ENCODE measurements at regions not wholly inside any gene's neighbourhood (a gene's known extent, or its start where the extent isn't known, plus 50 kb on each side); places are given as distances from the start of the nearest gene placed in this dataset.

- Histone ChIP-seq H3K9me3 (ENCODE audit: control insufficient read depth, low read length) (no peaks in the 10 kb centered on the region), H3K9ac (no peak overlapping the region), H3K36me3 (ENCODE audit: control insufficient read depth, insufficient read depth, low read length) (no peaks in the 10 kb centered on the region), H3K27me3 (ENCODE audit: control insufficient read depth, insufficient read depth, low read length) (no peaks in the 10 kb centered on the region), H3K27ac (no peak overlapping the region), H2AFZ (no peak overlapping the region), H3K4me1 (no peaks in the 10 kb centered on the region), H3K79me2 (no peaks in the 10 kb centered on the region), H3K4me2 (ENCODE audit: low read length) (no peak overlapping the region), H3K4me3 (ENCODE audit: low read depth, low read length) (no peak overlapping the region)
- TF ChIP-seq, protein P1, sequence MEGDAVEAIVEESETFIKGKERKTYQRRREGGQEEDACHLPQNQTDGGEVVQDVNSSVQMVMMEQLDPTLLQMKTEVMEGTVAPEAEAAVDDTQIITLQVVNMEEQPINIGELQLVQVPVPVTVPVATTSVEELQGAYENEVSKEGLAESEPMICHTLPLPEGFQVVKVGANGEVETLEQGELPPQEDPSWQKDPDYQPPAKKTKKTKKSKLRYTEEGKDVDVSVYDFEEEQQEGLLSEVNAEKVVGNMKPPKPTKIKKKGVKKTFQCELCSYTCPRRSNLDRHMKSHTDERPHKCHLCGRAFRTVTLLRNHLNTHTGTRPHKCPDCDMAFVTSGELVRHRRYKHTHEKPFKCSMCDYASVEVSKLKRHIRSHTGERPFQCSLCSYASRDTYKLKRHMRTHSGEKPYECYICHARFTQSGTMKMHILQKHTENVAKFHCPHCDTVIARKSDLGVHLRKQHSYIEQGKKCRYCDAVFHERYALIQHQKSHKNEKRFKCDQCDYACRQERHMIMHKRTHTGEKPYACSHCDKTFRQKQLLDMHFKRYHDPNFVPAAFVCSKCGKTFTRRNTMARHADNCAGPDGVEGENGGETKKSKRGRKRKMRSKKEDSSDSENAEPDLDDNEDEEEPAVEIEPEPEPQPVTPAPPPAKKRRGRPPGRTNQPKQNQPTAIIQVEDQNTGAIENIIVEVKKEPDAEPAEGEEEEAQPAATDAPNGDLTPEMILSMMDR (IDR thresholded peaks at IDR 0.05), result no peak
Measured at GRCh38 chr11:29707924-29708323, 308.9 kb downstream of the KCNA4 start.

- Histone ChIP-seq H3K4me1 (no peaks in the 10 kb centered on the region), H3K9ac (no peak overlapping the region), H3K36me3 (ENCODE audit: control insufficient read depth, insufficient read depth, low read length) (no peaks in the 10 kb centered on the region), H2AFZ (no peak overlapping the region), H3K27ac (no peak overlapping the region), H3K4me3 (ENCODE audit: low read depth, low read length) (no peak overlapping the region), H3K9me3 (ENCODE audit: control insufficient read depth, low read length) (no peaks in the 10 kb centered on the region), H3K27me3 (ENCODE audit: control insufficient read depth, insufficient read depth, low read length) (no peaks in the 10 kb centered on the region), H3K79me2 (no peaks in the 10 kb centered on the region), H3K4me2 (ENCODE audit: low read length) (no peak overlapping the region)
- TF ChIP-seq, protein P1 (IDR thresholded peaks at IDR 0.05), result no peak
Measured at GRCh38 chr11:29685361-29685760, 331.5 kb downstream of the KCNA4 start.

DNA sequence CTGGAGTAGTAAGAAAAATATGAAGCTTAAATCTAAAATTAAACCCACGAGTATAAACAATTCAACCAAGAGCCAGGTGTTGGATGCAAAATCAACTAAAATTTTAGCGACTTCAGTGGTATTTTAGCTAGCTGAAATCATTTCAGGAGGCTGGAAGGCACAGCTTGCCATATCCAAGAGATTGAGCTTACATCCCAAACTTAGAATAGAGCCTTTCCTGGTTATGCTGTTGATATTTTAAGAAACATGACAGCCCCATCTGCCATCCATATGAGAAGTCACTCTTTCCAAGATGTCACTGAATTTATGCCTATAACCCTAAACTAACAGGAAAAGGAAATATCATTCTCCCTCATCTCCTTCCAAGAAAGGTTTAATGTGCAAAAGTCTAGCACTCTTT lies 334.0 kb downstream of the KCNA4 start:
- Histone ChIP-seq H3K4me1 (no peaks in the 10 kb centered on the region), H3K9me3 (ENCODE audit: control insufficient read depth, low read length) (no peaks in the 10 kb centered on the region), H3K4me3 (ENCODE audit: low read depth, low read length) (no peak overlapping the region), H3K9ac (no peak overlapping the region), H3K27me3 (ENCODE audit: control insufficient read depth, insufficient read depth, low read length) (no peaks in the 10 kb centered on the region), H2AFZ (no peak overlapping the region), H3K36me3 (ENCODE audit: control insufficient read depth, insufficient read depth, low read length) (no peaks in the 10 kb centered on the region), H3K79me2 (no peaks in the 10 kb centered on the region), H3K4me2 (ENCODE audit: low read length) (no peak overlapping the region), H3K27ac (no peak overlapping the region)
- TF ChIP-seq, protein P1 (IDR thresholded peaks at IDR 0.05), result no peak

GRCh38 chr11:29679996-29680395 lies 336.8 kb downstream of the KCNA4 start:
- H3K4me3 ChIP-seq (ENCODE audit: low read depth, low read length), result no peak overlapping the region
- H3K27me3 ChIP-seq (ENCODE audit: control insufficient read depth, insufficient read depth, low read length), result no peaks in the 10 kb centered on the region
- no peaks in the 10 kb centered on the region for H3K36me3 ChIP-seq (ENCODE audit: control insufficient read depth, insufficient read depth, low read length)
- H3K27ac ChIP-seq, result no peak overlapping the region
- H2AFZ ChIP-seq, result no peak overlapping the region
- H3K4me1 ChIP-seq, result no peaks in the 10 kb centered on the region
- no peaks in the 10 kb centered on the region for H3K9me3 ChIP-seq (ENCODE audit: control insufficient read depth, low read length)
- H3K79me2 ChIP-seq, result no peaks in the 10 kb centered on the region
- TF ChIP-seq, protein P1 (IDR thresholded peaks at IDR 0.05), result no peak
- H3K4me2 ChIP-seq (ENCODE audit: low read length), result no peak overlapping the region
- H3K9ac ChIP-seq, result no peak overlapping the region

GRCh38 chr11:29676993-29677392 lies 339.8 kb downstream of the KCNA4 start:
- Histone ChIP-seq H3K27ac (no peak overlapping the region), H3K4me2 (ENCODE audit: low read length) (no peak overlapping the region), H3K79me2 (no peaks in the 10 kb centered on the region), H2AFZ (no peak overlapping the region), H3K9ac (no peak overlapping the region), H3K4me3 (ENCODE audit: low read depth, low read length) (no peak overlapping the region), H3K27me3 (ENCODE audit: control insufficient read depth, insufficient read depth, low read length) (no peaks in the 10 kb centered on the region), H3K36me3 (ENCODE audit: control insufficient read depth, insufficient read depth, low read length) (no peaks in the 10 kb centered on the region), H3K9me3 (ENCODE audit: control insufficient read depth, low read length) (no peaks in the 10 kb centered on the region), H3K4me1 (no peaks in the 10 kb centered on the region)
- TF ChIP-seq, protein P1 (IDR thresholded peaks at IDR 0.05), result no peak

All from parathyroid adenoma (tissue), 2 donors.